H1 (cell line): ENCODE measurements at regions not wholly inside any gene's neighbourhood (a gene's known extent, or its start where the extent isn't known, plus 50 kb on each side); places are given as distances from the start of the nearest gene placed in this dataset.

Source experiments
- CTCF ChIA-PET: fragments of 300-600 bp; sonication (Branson Sonifier 250); formaldehyde crosslinking; loops from one replicate; lab custom pipeline; 2021; ENCODE audit not compliant: partially characterized antibody; lab: Charles Lee
- POLR2A ChIA-PET: fragments of 300-600 bp; sonication (Branson Sonifier 250); formaldehyde crosslinking; loops from one replicate; lab custom pipeline; 2021; ENCODE audit warnings: inconsistent platforms; ENCODE audit not compliant: partially characterized antibody; lab: Charles Lee
- DNase-seq, 2 experiments: peaks; one replicate each; pipeline versions ENCODE4 v3.0.0 to v3.0.0-alpha.2; 2010 to 2022; ENCODE audit warnings: low spot score in 2 of 2, low read depth in 1 of 2, mixed read lengths in 1 of 2
- FAIRE-seq: peaks from 2 replicates; lab custom pipeline; 2011; peaks lifted over from hg19 to GRCh38; lab: Jason Lieb, UNC
- H2AFZ ChIP-seq: 2 replicates; pipeline ENCODE4 v1.8.1; 2012; ENCODE audit warnings: low read length, inconsistent platforms
- H2AK5ac ChIP-seq: 2 replicates; pipeline ENCODE4 v1.6.1; 2013; ENCODE audit warnings: low read depth, low read length
- H2BK120ac ChIP-seq: replicated peaks from 2 replicates; pipeline ENCODE3; 2013; ENCODE audit warnings: low read depth, low read length, inconsistent platforms
- H2BK12ac ChIP-seq: 2 replicates; pipeline ENCODE4 v1.6.1; 2013; ENCODE audit warnings: low read depth, low read length
- H2BK15ac ChIP-seq: 2 replicates; pipeline ENCODE4 v1.6.1; 2013; ENCODE audit warnings: low read length
- H2BK20ac ChIP-seq: 2 replicates; pipeline ENCODE4 v1.6.1; 2013; ENCODE audit warnings: low read length
- H2BK5ac ChIP-seq: 2 replicates; pipeline ENCODE4 v1.6.1; 2013; ENCODE audit warnings: low read depth, low read length
- H3K14ac ChIP-seq: 2 replicates; pipeline ENCODE4 v1.6.1; 2013; ENCODE audit warnings: inconsistent platforms; ENCODE audit not compliant: insufficient read length
- H3K18ac ChIP-seq: 2 replicates; pipeline ENCODE4 v1.6.1; 2013; ENCODE audit warnings: low read length; ENCODE audit errors: extremely low read depth
- H3K23ac ChIP-seq: 2 replicates; pipeline ENCODE4 v1.6.1; 2013; ENCODE audit warnings: inconsistent platforms; ENCODE audit not compliant: insufficient read length
- H3K23me2 ChIP-seq: 2 replicates; pipeline ENCODE4 v1.6.1; 2013; ENCODE audit warnings: low read depth, low read length
- H3K27ac ChIP-seq: 2 replicates; pipeline ENCODE4 v1.6.1; 2011; ENCODE audit warnings: low read depth, low read length, inconsistent platforms
- H3K27me3 ChIP-seq, 4 experiments: replicated peaks in 1 of 4; 1 replicate in 1 of 4; 2 replicates in 3 of 4; pipeline versions ENCODE4 v1.6.1 to v1.8.1; 2011 to 2013; ENCODE audit warnings: low read length in 3 of 4, mild to moderate bottlenecking in 3 of 4, inconsistent platforms in 2 of 4, mixed read lengths in 2 of 4, moderate library complexity in 1 of 4; ENCODE audit not compliant: control insufficient read depth in 3 of 4, insufficient read depth in 3 of 4; ENCODE audit errors: extremely low read depth in 1 of 4
- H3K36me3 ChIP-seq, 4 experiments: 2 replicates each; pipeline versions ENCODE4 v1.6.1 to v1.8.1; 2011 to 2013; ENCODE audit warnings: mild to moderate bottlenecking in 4 of 4, low read length in 3 of 4, moderate library complexity in 2 of 4, control low read depth in 1 of 4, inconsistent platforms in 1 of 4; ENCODE audit not compliant: insufficient read depth in 4 of 4, control insufficient read depth in 2 of 4
- H3K4ac ChIP-seq: replicated peaks from 2 replicates; pipeline ENCODE3; 2013; ENCODE audit warnings: low read length, low read depth, mixed read lengths, inconsistent platforms; ENCODE audit not compliant: insufficient read length
- H3K4me1 ChIP-seq, 4 experiments: replicated peaks in 1 of 4; 1 replicate in 1 of 4; 2 replicates in 3 of 4; pipeline versions ENCODE4 v1.6.1 to v1.8.1; 2011 to 2013; ENCODE audit warnings: low read length in 3 of 4, inconsistent platforms in 2 of 4, mixed read lengths in 1 of 4; ENCODE audit not compliant: insufficient read depth in 4 of 4, control insufficient read depth in 3 of 4
- H3K4me2 ChIP-seq, 2 experiments: 2 replicates each; pipeline versions ENCODE4 v1.6.1 to v1.8.1; 2011 to 2013; ENCODE audit warnings: low read depth in 2 of 2, low read length in 2 of 2, control low read depth in 1 of 2, inconsistent platforms in 1 of 2, mild to moderate bottlenecking in 1 of 2; ENCODE audit not compliant: insufficient read depth in 1 of 2
- H3K4me3 ChIP-seq, 4 experiments: fragments of 200-600, 300-600 bp in 1 of 4; sonication (generic), shearing (Covaris generic), sonication (Bioruptor Twin) in 1 of 4; 2 replicates each; pipeline versions ENCODE4 v1.5.1 to v1.8.1; 2011 to 2016; ENCODE audit warnings: low read length in 4 of 4, low read depth in 3 of 4, control low read depth in 2 of 4, inconsistent platforms in 2 of 4, mild to moderate bottlenecking in 2 of 4, mixed read lengths in 1 of 4, moderate library complexity in 1 of 4; ENCODE audit not compliant: insufficient read depth in 2 of 4; ENCODE audit errors: extremely low read depth in 1 of 4
- H3K56ac ChIP-seq: replicated peaks from 2 replicates; pipeline ENCODE3; 2013; ENCODE audit warnings: low read depth, mild to moderate bottlenecking, mixed read lengths, low read length, inconsistent platforms; ENCODE audit not compliant: insufficient read length
- H3K79me1 ChIP-seq: 2 replicates; pipeline ENCODE4 v1.6.1; 2013; ENCODE audit warnings: low read depth, low read length, control low read depth
- H3K79me2 ChIP-seq, 2 experiments: 2 replicates each; pipeline versions ENCODE4 v1.6.1 to v1.8.1; 2012 to 2013; ENCODE audit warnings: low read length in 2 of 2, mild to moderate bottlenecking in 2 of 2, inconsistent platforms in 1 of 2; ENCODE audit not compliant: insufficient read depth in 2 of 2, control insufficient read depth in 1 of 2
- H3K9ac ChIP-seq, 4 experiments: replicated peaks in 1 of 4; 1 replicate in 1 of 4; 2 replicates in 3 of 4; pipeline versions ENCODE4 v1.6.1 to v1.8.1; 2011 to 2013; ENCODE audit warnings: low read depth in 3 of 4, low read length in 3 of 4, control low read depth in 2 of 4, mild to moderate bottlenecking in 2 of 4, moderate library complexity in 2 of 4, inconsistent platforms in 1 of 4; ENCODE audit errors: extremely low read depth in 1 of 4
- H3K9me3 ChIP-seq, 2 experiments: 2 replicates each; pipeline versions ENCODE4 v1.6.1 to v1.8.1; 2012 to 2013; ENCODE audit warnings: mild to moderate bottlenecking in 2 of 2, moderate library complexity in 2 of 2, control low read depth in 1 of 2, inconsistent platforms in 1 of 2, low read depth in 1 of 2, low read length in 1 of 2, mixed read lengths in 1 of 2; ENCODE audit not compliant: insufficient read depth in 2 of 2
- H4K20me1 ChIP-seq, 2 experiments: replicated peaks in 1 of 2; 2 replicates each; pipeline versions ENCODE3 to v1.8.1; 2011 to 2013; ENCODE audit warnings: inconsistent platforms in 2 of 2, low read length in 2 of 2, mild to moderate bottlenecking in 1 of 2; ENCODE audit not compliant: insufficient read depth in 2 of 2, control insufficient read depth in 1 of 2
- H4K5ac ChIP-seq: 2 replicates; pipeline ENCODE4 v1.6.1; 2013; ENCODE audit warnings: low read length, low read depth, mixed read lengths, inconsistent platforms; ENCODE audit not compliant: insufficient read length
- H4K8ac ChIP-seq: 2 replicates; pipeline ENCODE4 v1.8.0; 2013; ENCODE audit warnings: mild to moderate bottlenecking, moderate library complexity, low read length, inconsistent platforms; ENCODE audit not compliant: insufficient read depth; ENCODE audit errors: extremely low read depth
- H4K91ac ChIP-seq: replicated peaks from 2 replicates; pipeline ENCODE3; 2013; ENCODE audit warnings: low read length, mixed read lengths, inconsistent platforms; ENCODE audit not compliant: insufficient read length
- ASH2L ChIP-seq: fragments of 200-600, 300-600 bp; sonication (generic); IDR thresholded peaks from one replicate; pipeline ENCODE4 v1.7.1; 2017; ENCODE audit warnings: low read length
- BACH1 ChIP-seq: IDR thresholded peaks from 2 replicates; pipeline ENCODE4 v1.6.1; 2012; ENCODE audit warnings: low read length, improper control_type of control experiment
- CTBP2 ChIP-seq: IDR thresholded peaks from 2 replicates; pipeline ENCODE4 v1.7.0; 2011; ENCODE audit warnings: borderline replicate concordance, mild to moderate bottlenecking, moderate library complexity, mixed read lengths, low read length; ENCODE audit not compliant: insufficient read depth, insufficient read length
- EGR1 ChIP-seq: IDR thresholded peaks from 2 replicates; pipeline ENCODE4 v1.6.1; 2011; ENCODE audit warnings: low read depth, low read length, borderline replicate concordance
- HDAC6 ChIP-seq: IDR thresholded peaks from one replicate; pipeline ENCODE4 v1.7.1; 2012; ENCODE audit warnings: low read depth, mild to moderate bottlenecking, inconsistent platforms, low read length, moderate library complexity
- JUN ChIP-seq: IDR thresholded peaks from 2 replicates; pipeline ENCODE4 v1.6.1; 2011; ENCODE audit warnings: low read depth, mild to moderate bottlenecking, improper control_type of control experiment, low read length
- MAFK ChIP-seq: IDR thresholded peaks from 2 replicates; pipeline ENCODE4 v1.6.1; 2012; ENCODE audit warnings: low read depth, mild to moderate bottlenecking, improper control_type of control experiment, low read length
- SIRT6 ChIP-seq: IDR thresholded peaks from one replicate; pipeline ENCODE4 v1.7.1; 2012; ENCODE audit warnings: low read length, inconsistent platforms
- SUZ12 ChIP-seq: fragments of 200-600 bp; sonication (generic); IDR thresholded peaks from 2 replicates; pipeline ENCODE4 v1.6.1; 2012; ENCODE audit warnings: mild to moderate bottlenecking, inconsistent platforms, low read length, moderate library complexity, mixed read lengths
- TAF1 ChIP-seq: IDR thresholded peaks from 2 replicates; pipeline ENCODE4 v1.6.1; 2011; ENCODE audit warnings: mild to moderate bottlenecking, low read depth, low read length
- TBP ChIP-seq: IDR thresholded peaks from 2 replicates; pipeline ENCODE4 v1.6.1; 2011; ENCODE audit warnings: low read depth, low read length, improper control_type of control experiment
- ZNF274 ChIP-seq: IDR thresholded peaks from 2 replicates; pipeline ENCODE4 v1.7.0; 2012; ENCODE audit warnings: low read length, borderline replicate concordance; ENCODE audit errors: extremely low read depth
- WGBS, 2 experiments: shearing (Covaris generic) in 1 of 2; methylation state at CpG; one replicate each; pipeline versions ENCODE4 v1.1.6 to v1.1.7; 2013 to 2015; ENCODE audit warnings: low lambda C conversion rate in 2 of 2, mixed read lengths in 2 of 2, inconsistent platforms in 1 of 2, low coverage in 1 of 2, missing lambda C conversion rate in 1 of 2; ENCODE audit not compliant: insufficient replicate concordance in 2 of 2, insufficient coverage in 1 of 2, insufficient read length in 1 of 2; ENCODE audit errors: extremely low coverage in 1 of 2, missing lambda C conversion rate in 1 of 2; 5-methylcytosine and 5-hydroxymethylcytosine counted together
- TF ChIP-seq, protein P1 (sequence below), 3 experiments: IDR thresholded peaks; 1 replicate in 2 of 3; 2 replicates in 1 of 3; pipeline versions ENCODE4 v1.5.1 to v1.6.1; 2011; ENCODE audit warnings: low read length in 3 of 3, mild to moderate bottlenecking in 3 of 3, inconsistent platforms in 2 of 3, low read depth in 1 of 3, moderate library complexity in 1 of 3; ENCODE audit not compliant: insufficient read depth in 1 of 3; ENCODE audit errors: control extremely low read depth in 1 of 3

DNA sequence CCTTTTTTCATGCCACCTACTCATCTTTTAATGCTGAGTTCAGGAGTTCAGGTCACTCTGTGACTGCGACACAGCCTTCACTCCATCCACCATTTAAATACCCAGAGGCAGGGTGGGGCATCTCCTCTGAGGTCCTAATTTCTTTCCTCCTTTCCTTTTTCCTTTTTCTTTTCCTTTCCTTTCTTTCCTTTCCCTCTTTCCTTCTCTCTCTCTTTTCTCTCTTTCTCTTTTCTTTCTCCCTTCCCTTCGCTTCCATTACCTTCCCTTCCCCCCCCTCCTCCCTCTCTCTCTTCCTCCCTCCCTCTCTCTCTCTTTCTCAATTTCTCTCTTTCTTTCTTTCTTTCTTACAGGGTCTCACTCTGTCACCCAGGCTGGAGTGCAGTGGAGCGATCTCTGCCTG, 145.9 kb upstream of the SVIL start:
- Histone ChIP-seq H3K23ac (no peak overlapping the region), H3K4me1 (peaks cover 0 to 4% (median under 1%) of the 10 kb centered on the region in 4 experiments; a peak in 3 of 7 replicates), H2BK120ac (no peak overlapping the region), H4K91ac (no peak overlapping the region), H3K27me3 (no peaks in the 10 kb centered on the region), H2BK12ac (0 out of 2 replicates have a peak overlapping the region, but pooled peaks have one; percentile 23), H3K9me3 (no peaks in the 10 kb centered on the region), H3K79me1 (no peaks in the 10 kb centered on the region), H3K23me2 (no peaks in the 10 kb centered on the region), H2AK5ac (no peak overlapping the region), H2AFZ (no peak overlapping the region), H2BK5ac (no peak overlapping the region), H3K36me3 (no peaks in the 10 kb centered on the region), H2BK15ac (no peak overlapping the region), H3K56ac (no peak overlapping the region), H3K4ac (no peak overlapping the region), H3K18ac (no peak overlapping the region), H3K4me3 (no peak overlapping the region), H4K8ac (no peak overlapping the region), H4K20me1 (no peaks in the 10 kb centered on the region), H3K14ac (no peak overlapping the region), H3K9ac (no peak overlapping the region), H2BK20ac (no peak overlapping the region), H3K79me2 (no peaks in the 10 kb centered on the region), H3K4me2 (no peak overlapping the region), H3K27ac (no peak overlapping the region), H4K5ac (no peak overlapping the region)
- DNase-seq (no peak), FAIRE-seq (no peak)
- 67 to 100% methylated on average over 1 to 3 of the region's 3 CpGs for WGBS, 2 experiments
- ChIA-PET POLR2A (no interaction called here), CTCF (no interaction called here)
- TF ChIP-seq EGR1 (no peak), SUZ12 (no peak), TAF1 (no peak), MAFK (no peak), ZNF274 (no peak), ASH2L (no peak), TBP (no peak), JUN (no peak), HDAC6 (no peak), CTBP2 (no peak), SIRT6 (no peak), BACH1 (no peak)
- TF ChIP-seq, protein P1, sequence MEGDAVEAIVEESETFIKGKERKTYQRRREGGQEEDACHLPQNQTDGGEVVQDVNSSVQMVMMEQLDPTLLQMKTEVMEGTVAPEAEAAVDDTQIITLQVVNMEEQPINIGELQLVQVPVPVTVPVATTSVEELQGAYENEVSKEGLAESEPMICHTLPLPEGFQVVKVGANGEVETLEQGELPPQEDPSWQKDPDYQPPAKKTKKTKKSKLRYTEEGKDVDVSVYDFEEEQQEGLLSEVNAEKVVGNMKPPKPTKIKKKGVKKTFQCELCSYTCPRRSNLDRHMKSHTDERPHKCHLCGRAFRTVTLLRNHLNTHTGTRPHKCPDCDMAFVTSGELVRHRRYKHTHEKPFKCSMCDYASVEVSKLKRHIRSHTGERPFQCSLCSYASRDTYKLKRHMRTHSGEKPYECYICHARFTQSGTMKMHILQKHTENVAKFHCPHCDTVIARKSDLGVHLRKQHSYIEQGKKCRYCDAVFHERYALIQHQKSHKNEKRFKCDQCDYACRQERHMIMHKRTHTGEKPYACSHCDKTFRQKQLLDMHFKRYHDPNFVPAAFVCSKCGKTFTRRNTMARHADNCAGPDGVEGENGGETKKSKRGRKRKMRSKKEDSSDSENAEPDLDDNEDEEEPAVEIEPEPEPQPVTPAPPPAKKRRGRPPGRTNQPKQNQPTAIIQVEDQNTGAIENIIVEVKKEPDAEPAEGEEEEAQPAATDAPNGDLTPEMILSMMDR (IDR thresholded peaks at IDR 0.05; ENCODE audit: control extremely low read depth in 1 of 3, insufficient read depth in 1 of 3, low read depth in 1 of 3, low read length in 3 of 3): no peak
